ENCODE measurements at regions not wholly inside any gene's neighbourhood (a gene's known extent, or its start where the extent isn't known, plus 50 kb on each side); places are given as distances from the start of the nearest gene placed in this dataset.

- H3K36me3 ChIP-seq: peaks cover 5% of the 10 kb centered on the region
- peaks cover 2% of the 10 kb centered on the region for H3K27me3 Mint-ChIP-seq (ENCODE audit: insufficient read depth, low read depth)
- H3K9ac ChIP-seq: no peak overlapping the region
- H3K36me3 Mint-ChIP-seq: peaks cover 8% of the 10 kb centered on the region
- H4K20me1 ChIP-seq (ENCODE audit: low read depth): no peaks in the 10 kb centered on the region
- peaks cover 7% of the 10 kb centered on the region for H3K4me1 Mint-ChIP-seq
- H3K4me3 ChIP-seq: no peak overlapping the region
- H3K27ac Mint-ChIP-seq: no peak overlapping the region
- H3K4me1 ChIP-seq: peaks cover 6% of the 10 kb centered on the region
- H3K9me3 ChIP-seq (ENCODE audit: low read depth): peaks cover 13% of the 10 kb centered on the region
- H2AFZ ChIP-seq (replicated peaks): no peak overlapping the region
- H3K27ac ChIP-seq: no peak overlapping the region
- H3K79me2 ChIP-seq (ENCODE audit: low read depth): no peaks in the 10 kb centered on the region
- H3F3A ChIP-seq (ENCODE audit: low read depth): peaks cover 6% of the 10 kb centered on the region
- no peak overlapping the region for H3K4me2 ChIP-seq
- no peaks in the 10 kb centered on the region for H3K27me3 ChIP-seq
- H3K9me3 Mint-ChIP-seq: peaks cover 30% of the 10 kb centered on the region
- no peak for DNase-seq (ENCODE audit: low spot score)
- no peak for TF ChIP-seq EZH2 (IDR thresholded peaks at IDR 0.05)
- no peak for TF ChIP-seq CTCF (IDR thresholded peaks at IDR 0.05)
- no peak for TF ChIP-seq EZH2phosphoT487 (IDR thresholded peaks at IDR 0.05)
- no peak overlapping the region for H3K4me3 Mint-ChIP-seq
Observed at GRCh38 chr14:59063259-59063658, 125.2 kb upstream of the DAAM1 start.

GRCh38 chr14:59067127-59067894 lies 121.2 kb upstream of the DAAM1 start:
- no peak overlapping the region for H3K9ac ChIP-seq
- no peaks in the 10 kb centered on the region for H3F3A ChIP-seq (ENCODE audit: low read depth)
- H3K36me3 Mint-ChIP-seq: peaks cover under 1% of the 10 kb centered on the region
- no peak overlapping the region for H3K4me3 ChIP-seq
- DNase-seq (ENCODE audit: low spot score): no peak
- H3K27me3 ChIP-seq: no peaks in the 10 kb centered on the region
- H3K36me3 ChIP-seq: peaks cover 5% of the 10 kb centered on the region
- no peak overlapping the region for H3K4me2 ChIP-seq
- no peaks in the 10 kb centered on the region for H4K20me1 ChIP-seq (ENCODE audit: low read depth)
- H3K27ac ChIP-seq: no peak overlapping the region
- peaks cover 2% of the 10 kb centered on the region for H3K27me3 Mint-ChIP-seq (ENCODE audit: insufficient read depth, low read depth)
- H3K4me1 Mint-ChIP-seq: peaks cover 3% of the 10 kb centered on the region
- no peak overlapping the region for H3K4me3 Mint-ChIP-seq
- no peak for TF ChIP-seq EZH2 (IDR thresholded peaks at IDR 0.05)
- no peak for TF ChIP-seq EZH2phosphoT487 (IDR thresholded peaks at IDR 0.05)
- TF ChIP-seq CTCF (IDR thresholded peaks at IDR 0.05): no peak
- no peak overlapping the region for H2AFZ ChIP-seq (replicated peaks)
- H3K9me3 ChIP-seq (ENCODE audit: low read depth): peaks cover 13% of the 10 kb centered on the region
- H3K9me3 Mint-ChIP-seq: peaks cover 15% of the 10 kb centered on the region
- H3K27ac Mint-ChIP-seq: no peak overlapping the region
- H3K4me1 ChIP-seq: no peaks in the 10 kb centered on the region
- no peaks in the 10 kb centered on the region for H3K79me2 ChIP-seq (ENCODE audit: low read depth)

GRCh38 chr14:59069163-59069854 lies 119.2 kb upstream of the DAAM1 start:
- TF ChIP-seq EZH2phosphoT487 (IDR thresholded peaks at IDR 0.05) (no peak), CTCF (IDR thresholded peaks at IDR 0.05) (no peak)
- H3K9me3 ChIP-seq (ENCODE audit: low read depth): no peaks in the 10 kb centered on the region
- no peaks in the 10 kb centered on the region for H3K4me1 ChIP-seq
- peaks cover 3% of the 10 kb centered on the region for H3K4me1 Mint-ChIP-seq
- H3K27me3 ChIP-seq: no peaks in the 10 kb centered on the region
- H3K4me3 ChIP-seq: no peak overlapping the region
- no peak overlapping the region for H3K9ac ChIP-seq
- no peak overlapping the region for H3K4me2 ChIP-seq
- H3F3A ChIP-seq (ENCODE audit: low read depth): no peaks in the 10 kb centered on the region
- no peak overlapping the region for H3K4me3 Mint-ChIP-seq
- DNase-seq (ENCODE audit: low spot score): no peak
- H3K27ac ChIP-seq: no peak overlapping the region
- H4K20me1 ChIP-seq (ENCODE audit: low read depth): no peaks in the 10 kb centered on the region
- no peaks in the 10 kb centered on the region for H3K36me3 ChIP-seq
- peaks cover under 1% of the 10 kb centered on the region for H3K27me3 Mint-ChIP-seq (ENCODE audit: insufficient read depth, low read depth)
- H3K79me2 ChIP-seq (ENCODE audit: low read depth): no peaks in the 10 kb centered on the region
- H3K27ac Mint-ChIP-seq: no peak overlapping the region
- peak overlapping the region; percentile 9 for H2AFZ ChIP-seq (replicated peaks)
- H3K36me3 Mint-ChIP-seq: no peaks in the 10 kb centered on the region
- no peaks in the 10 kb centered on the region for H3K9me3 Mint-ChIP-seq

Data from neural progenitor cell (in vitro differentiated cells).